ENCODE measurements at regions not wholly inside any gene's neighbourhood (a gene's known extent, or its start where the extent isn't known, plus 50 kb on each side); places are given as distances from the start of the nearest gene placed in this dataset.

GRCh38 chr2:121900391-121900790, 144.9 kb downstream of the TSN start:
- FAIRE-seq, result no peak
- intact Hi-C loops (cut with DNase I), result no loop called here

GRCh38 chr2:121902171-121902591, 146.7 kb downstream of the TSN start:
- no peak overlapping the region for H3K27ac ChIP-seq
- 62 to 64% methylated on average over 18 of the region's 18 CpGs for WGBS, 2 donors
- no peak for TF ChIP-seq CTCF (IDR thresholded peaks at IDR 0.05)
- DNase-seq (no peak), ATAC-seq (peak in 3 of 4 donors; percentile 8 to 26 (median 19)), FAIRE-seq (no peak)
- intact Hi-C loops (cut with DNase I), result no loop called here
- no peaks in the 10 kb centered on the region for H3K36me3 ChIP-seq
- H3K27me3 ChIP-seq, result no peaks in the 10 kb centered on the region
- no peaks in the 10 kb centered on the region for H3K4me1 ChIP-seq
- no peaks in the 10 kb centered on the region for H3K9me3 ChIP-seq
- H3K4me3 ChIP-seq, result no peak overlapping the region

More at GRCh38 chr2:121900391-121900790, 144.9 kb downstream of the TSN start:
- Histone ChIP-seq H3K4me3 (no peak overlapping the region), H3K36me3 (no peaks in the 10 kb centered on the region), H3K27ac (no peak overlapping the region), H3K4me1 (no peaks in the 10 kb centered on the region), H3K27me3 (no peaks in the 10 kb centered on the region), H3K9me3 (no peaks in the 10 kb centered on the region)
- no peak for DNase-seq
- no peak for ATAC-seq
- no peak for TF ChIP-seq CTCF (IDR thresholded peaks at IDR 0.05)
- 62 to 78% methylated on average over 8 of the region's 8 CpGs for WGBS, 2 donors

GRCh38 chr2:121902616-121903015, 147.2 kb downstream of the TSN start:
- intact Hi-C loops (cut with DNase I), result no loop called here
- Histone ChIP-seq H3K27ac (no peak overlapping the region), H3K4me3 (no peak overlapping the region), H3K27me3 (no peaks in the 10 kb centered on the region), H3K4me1 (no peaks in the 10 kb centered on the region), H3K36me3 (no peaks in the 10 kb centered on the region), H3K9me3 (no peaks in the 10 kb centered on the region)
- 61 to 64% methylated on average over 13 of the region's 13 CpGs for WGBS, 2 donors
- DNase-seq, result no peak
- ATAC-seq, result no peak
- FAIRE-seq, result no peak
- no peak for TF ChIP-seq CTCF (IDR thresholded peaks at IDR 0.05)

GRCh38 chr2:121903037-121903689, 147.7 kb downstream of the TSN start:
- intact Hi-C loops (cut with DNase I), result no loop called here

More at GRCh38 chr2:121903037-121903689, 147.7 kb downstream of the TSN start:
- Histone ChIP-seq H3K4me1 (no peaks in the 10 kb centered on the region), H3K27ac (no peak overlapping the region), H3K9me3 (no peaks in the 10 kb centered on the region), H3K36me3 (no peaks in the 10 kb centered on the region), H3K27me3 (no peaks in the 10 kb centered on the region), H3K4me3 (no peak overlapping the region)
- FAIRE-seq, result no peak
- ATAC-seq, result no peak
- 35 to 42% methylated on average over 14 of the region's 14 CpGs for WGBS, 2 donors
- TF ChIP-seq CTCF (IDR thresholded peaks at IDR 0.05), result no peak
- DNase-seq, result no peak
